GM18511 (cell line): ENCODE measurements at regions not wholly inside any gene's neighbourhood (a gene's known extent, or its start where the extent isn't known, plus 50 kb on each side); places are given as distances from the start of the nearest gene placed in this dataset.

Experiments used
- ATAC-seq: cut with Tn5 transposase; IDR thresholded peaks from one replicate; pipeline ENCODE4 v1.9.1; 2021; ENCODE audit warnings: mild to moderate bottlenecking, moderate library complexity; ENCODE audit not compliant: unreplicated experiment

DNA sequence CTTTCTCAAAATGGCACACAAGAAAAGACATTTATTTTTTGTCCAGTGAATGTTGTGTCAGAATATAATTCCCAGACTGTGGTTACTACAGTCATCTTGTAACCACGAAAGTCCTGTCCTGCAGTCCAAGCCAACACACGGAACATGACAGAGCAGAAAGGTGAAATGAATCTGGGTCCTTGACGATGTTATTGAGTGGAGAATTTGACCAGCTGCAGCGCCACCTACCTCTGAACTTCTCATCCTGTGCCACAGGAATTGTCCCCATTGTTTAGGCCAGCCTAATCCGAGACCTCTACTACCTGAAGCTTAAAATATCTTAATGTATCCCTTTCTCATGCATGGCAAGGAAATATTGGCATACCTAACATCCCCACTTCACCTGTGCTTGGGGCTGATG is 64.1 kb upstream of the OTX2 start:
- no peak for ATAC-seq

DNA sequence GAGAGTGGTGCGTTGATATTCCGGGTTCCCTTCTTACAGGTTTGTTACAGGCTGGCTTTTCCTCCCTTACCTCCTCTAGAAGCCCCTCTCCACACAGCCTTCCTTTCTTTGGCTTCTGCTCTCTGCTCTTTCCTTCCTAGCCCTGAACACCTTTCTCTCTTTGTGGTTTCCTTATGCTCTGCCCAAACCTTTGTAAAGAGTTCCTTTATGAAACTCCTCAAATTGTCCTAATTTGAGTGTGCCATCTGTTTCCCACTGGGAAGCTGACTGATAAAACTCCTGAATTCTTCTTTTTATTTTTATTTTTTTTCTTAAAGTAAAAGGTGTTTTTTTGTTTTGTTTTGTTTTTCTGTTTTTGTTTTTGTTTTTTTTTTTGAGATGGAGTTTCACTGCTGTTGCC is 60.1 kb upstream of the OTX2 start:
- ATAC-seq: no peak

DNA sequence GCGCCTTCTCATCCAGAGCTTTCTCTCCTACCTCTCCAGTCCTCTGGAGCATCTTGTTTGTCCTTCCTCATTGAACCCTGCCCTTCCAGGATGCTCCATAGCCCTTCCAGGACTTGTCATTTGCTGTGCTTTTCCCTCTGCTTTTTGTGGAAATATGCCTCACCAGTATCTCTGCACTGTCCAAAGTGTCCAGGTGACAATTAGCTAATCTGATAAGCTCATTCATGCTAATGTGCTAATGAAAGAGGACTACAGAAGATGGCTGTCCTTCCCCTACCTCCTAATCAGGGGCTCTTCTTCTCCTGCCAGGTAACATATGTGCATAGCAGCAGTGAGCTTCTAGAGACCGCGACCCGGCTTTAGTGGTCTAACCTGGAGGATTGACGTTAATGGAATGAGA is 58.4 kb upstream of the OTX2 start:
- no peak for ATAC-seq

DNA sequence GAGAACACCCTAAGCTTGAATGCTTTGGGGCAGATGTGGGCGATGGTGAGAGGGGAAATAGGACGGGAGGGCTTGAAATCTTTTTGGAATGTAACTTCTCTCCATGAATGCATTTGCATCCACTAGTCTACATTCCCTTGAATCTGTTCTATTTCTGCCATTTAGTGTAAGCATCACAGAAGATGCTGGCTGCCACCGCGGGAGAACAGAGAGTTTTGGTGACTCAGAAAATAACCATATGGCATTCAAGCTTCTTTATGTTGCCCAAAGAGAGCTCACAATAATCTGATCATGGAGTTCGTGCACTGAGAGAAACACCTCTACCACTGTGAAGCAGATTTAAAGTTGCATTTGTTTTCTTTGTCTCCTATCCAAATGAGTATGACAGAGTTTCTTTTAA is 52.6 kb upstream of the OTX2 start:
- ATAC-seq: no peak

DNA sequence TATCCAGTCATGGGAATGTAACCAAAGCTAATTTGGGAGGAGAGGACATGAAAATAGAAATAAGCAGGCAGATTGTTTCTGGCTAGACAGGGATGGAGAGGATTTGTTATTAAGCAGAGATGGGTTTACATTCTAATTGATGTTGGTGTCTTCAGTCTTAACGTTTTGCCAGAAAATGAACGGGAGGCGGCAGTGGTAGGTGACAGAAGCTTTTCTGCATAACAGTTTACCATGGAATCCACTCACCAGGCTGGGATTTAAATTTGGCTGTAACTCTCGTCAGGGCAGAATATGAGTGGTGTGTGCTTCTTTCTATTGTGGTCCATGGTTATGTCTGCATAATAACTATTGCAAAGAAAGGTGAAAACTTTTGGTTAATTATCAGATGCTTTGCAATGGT is 50.2 kb upstream of the OTX2 start:
- no peak for ATAC-seq
